ENCODE measurements at regions not wholly inside any gene's neighbourhood (a gene's known extent, or its start where the extent isn't known, plus 50 kb on each side); places are given as distances from the start of the nearest gene placed in this dataset.

DNA sequence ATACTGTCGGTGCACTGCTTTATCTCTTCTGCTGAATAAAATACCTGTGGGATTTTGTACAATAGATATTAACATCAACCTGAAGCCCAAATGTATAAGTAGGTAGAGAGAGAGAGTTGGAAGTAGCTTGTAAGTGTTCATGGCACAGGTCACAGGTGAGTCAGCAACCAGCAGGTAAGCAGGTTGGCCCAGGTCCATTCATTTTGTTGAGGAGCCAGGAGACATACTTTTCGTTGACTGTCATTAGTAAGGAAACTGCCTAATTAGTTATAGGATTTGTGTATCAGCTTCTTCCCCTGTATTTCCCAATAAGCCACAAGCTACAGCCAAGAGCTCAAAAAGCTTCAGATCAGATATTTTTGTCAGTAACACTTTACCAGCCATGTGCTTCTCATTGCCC is 650.8 kb downstream of the IRX1 start:
- TF ChIP-seq, protein P1, sequence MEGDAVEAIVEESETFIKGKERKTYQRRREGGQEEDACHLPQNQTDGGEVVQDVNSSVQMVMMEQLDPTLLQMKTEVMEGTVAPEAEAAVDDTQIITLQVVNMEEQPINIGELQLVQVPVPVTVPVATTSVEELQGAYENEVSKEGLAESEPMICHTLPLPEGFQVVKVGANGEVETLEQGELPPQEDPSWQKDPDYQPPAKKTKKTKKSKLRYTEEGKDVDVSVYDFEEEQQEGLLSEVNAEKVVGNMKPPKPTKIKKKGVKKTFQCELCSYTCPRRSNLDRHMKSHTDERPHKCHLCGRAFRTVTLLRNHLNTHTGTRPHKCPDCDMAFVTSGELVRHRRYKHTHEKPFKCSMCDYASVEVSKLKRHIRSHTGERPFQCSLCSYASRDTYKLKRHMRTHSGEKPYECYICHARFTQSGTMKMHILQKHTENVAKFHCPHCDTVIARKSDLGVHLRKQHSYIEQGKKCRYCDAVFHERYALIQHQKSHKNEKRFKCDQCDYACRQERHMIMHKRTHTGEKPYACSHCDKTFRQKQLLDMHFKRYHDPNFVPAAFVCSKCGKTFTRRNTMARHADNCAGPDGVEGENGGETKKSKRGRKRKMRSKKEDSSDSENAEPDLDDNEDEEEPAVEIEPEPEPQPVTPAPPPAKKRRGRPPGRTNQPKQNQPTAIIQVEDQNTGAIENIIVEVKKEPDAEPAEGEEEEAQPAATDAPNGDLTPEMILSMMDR (IDR thresholded peaks at IDR 0.05; ENCODE audit: partially characterized antibody, unreplicated experiment): no peak
- DNase-seq: no peak
- H3K4me3 Mint-ChIP-seq (ENCODE audit: unreplicated experiment): no peak overlapping the region
- H3K27me3 Mint-ChIP-seq (ENCODE audit: unreplicated experiment): no peaks in the 10 kb centered on the region
- H3K27ac Mint-ChIP-seq (ENCODE audit: unreplicated experiment): no peak overlapping the region
- H3K9me3 Mint-ChIP-seq (ENCODE audit: unreplicated experiment): peaks cover 2% of the 10 kb centered on the region
- H3K4me1 Mint-ChIP-seq (ENCODE audit: low read depth, unreplicated experiment): no peaks in the 10 kb centered on the region
- peaks cover under 1% of the 10 kb centered on the region for H3K36me3 Mint-ChIP-seq (ENCODE audit: unreplicated experiment)

DNA sequence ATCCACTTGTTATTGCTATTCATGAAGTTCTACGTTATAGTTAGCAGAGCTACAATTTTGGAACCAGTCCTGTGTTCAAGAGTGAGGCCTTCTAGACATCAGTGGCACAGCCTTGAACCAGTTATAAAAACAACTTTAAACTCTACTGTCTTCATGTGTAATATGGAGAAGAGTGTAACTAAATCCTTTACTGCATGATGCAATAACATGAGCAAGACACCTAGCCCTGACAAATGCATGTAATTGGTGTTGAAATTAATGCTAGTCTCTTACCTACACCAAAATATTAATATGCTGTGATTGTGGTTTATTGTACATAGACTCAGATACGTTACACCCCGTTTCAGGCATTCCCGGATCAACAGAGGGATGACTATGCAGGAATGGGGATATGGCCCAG is 654.6 kb downstream of the IRX1 start:
- H3K4me3 Mint-ChIP-seq (ENCODE audit: unreplicated experiment): no peak overlapping the region
- no peaks in the 10 kb centered on the region for H3K4me1 Mint-ChIP-seq (ENCODE audit: low read depth, unreplicated experiment)
- DNase-seq: no peak
- H3K36me3 Mint-ChIP-seq (ENCODE audit: unreplicated experiment): peaks cover 3% of the 10 kb centered on the region
- H3K27ac Mint-ChIP-seq (ENCODE audit: unreplicated experiment): no peak overlapping the region
- no peaks in the 10 kb centered on the region for H3K27me3 Mint-ChIP-seq (ENCODE audit: unreplicated experiment)
- TF ChIP-seq, protein P1 (IDR thresholded peaks at IDR 0.05; ENCODE audit: partially characterized antibody, unreplicated experiment): no peak
- H3K9me3 Mint-ChIP-seq (ENCODE audit: unreplicated experiment): no peaks in the 10 kb centered on the region

DNA sequence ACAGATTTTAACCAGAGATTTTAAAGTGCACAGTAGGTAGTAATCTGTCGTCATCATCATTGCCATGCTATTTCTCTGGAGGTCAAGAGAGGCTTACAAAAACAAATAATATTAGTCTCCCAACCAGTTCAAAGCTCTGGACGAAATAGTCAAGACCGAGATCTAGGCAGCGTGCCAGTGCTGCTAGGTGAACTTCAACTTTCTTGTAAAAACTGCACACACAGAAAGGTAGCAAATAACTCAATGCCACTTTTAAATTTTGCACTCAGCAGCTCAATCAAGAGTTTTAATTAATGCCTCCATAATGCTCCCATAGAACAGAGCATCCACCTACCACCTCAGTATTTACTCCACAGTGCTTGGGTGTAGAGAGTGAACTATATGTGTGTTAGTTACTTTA is 656.8 kb downstream of the IRX1 start:
- Mint-ChIP-seq H3K9me3 (ENCODE audit: unreplicated experiment) (no peaks in the 10 kb centered on the region), H3K27ac (ENCODE audit: unreplicated experiment) (no peak overlapping the region), H3K4me3 (ENCODE audit: unreplicated experiment) (no peak overlapping the region), H3K4me1 (ENCODE audit: low read depth, unreplicated experiment) (no peaks in the 10 kb centered on the region), H3K27me3 (ENCODE audit: unreplicated experiment) (no peaks in the 10 kb centered on the region), H3K36me3 (ENCODE audit: unreplicated experiment) (peaks cover 3% of the 10 kb centered on the region)
- TF ChIP-seq, protein P1 (IDR thresholded peaks at IDR 0.05; ENCODE audit: partially characterized antibody, unreplicated experiment): no peak
- no peak for DNase-seq

DNA sequence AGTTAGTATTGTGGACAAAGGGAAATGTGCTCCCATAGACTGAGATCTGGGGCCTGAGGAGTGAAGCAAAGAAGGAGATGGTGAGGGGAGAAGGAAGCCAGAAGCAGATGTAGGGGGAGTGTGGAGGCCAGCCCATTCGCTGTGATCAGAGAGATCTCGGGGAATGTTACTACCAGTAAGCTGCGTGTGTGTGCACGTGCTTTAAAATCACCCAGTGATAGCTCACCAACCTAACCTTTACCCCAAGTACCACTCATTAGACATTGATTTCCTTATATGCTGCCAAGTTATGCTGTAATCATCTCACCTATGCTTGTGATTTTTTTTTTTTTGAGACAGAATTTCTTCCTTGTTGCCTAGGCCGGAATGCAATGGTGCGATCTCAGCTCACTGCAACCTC is 659.1 kb downstream of the IRX1 start:
- H3K27me3 Mint-ChIP-seq (ENCODE audit: unreplicated experiment): peaks cover 3% of the 10 kb centered on the region
- no peaks in the 10 kb centered on the region for H3K4me1 Mint-ChIP-seq (ENCODE audit: low read depth, unreplicated experiment)
- H3K36me3 Mint-ChIP-seq (ENCODE audit: unreplicated experiment): peaks cover 3% of the 10 kb centered on the region
- no peak overlapping the region for H3K4me3 Mint-ChIP-seq (ENCODE audit: unreplicated experiment)
- H3K27ac Mint-ChIP-seq (ENCODE audit: unreplicated experiment): no peak overlapping the region
- TF ChIP-seq, protein P1 (IDR thresholded peaks at IDR 0.05; ENCODE audit: partially characterized antibody, unreplicated experiment): no peak
- DNase-seq: no peak
- H3K9me3 Mint-ChIP-seq (ENCODE audit: unreplicated experiment): peaks cover 1% of the 10 kb centered on the region

DNA sequence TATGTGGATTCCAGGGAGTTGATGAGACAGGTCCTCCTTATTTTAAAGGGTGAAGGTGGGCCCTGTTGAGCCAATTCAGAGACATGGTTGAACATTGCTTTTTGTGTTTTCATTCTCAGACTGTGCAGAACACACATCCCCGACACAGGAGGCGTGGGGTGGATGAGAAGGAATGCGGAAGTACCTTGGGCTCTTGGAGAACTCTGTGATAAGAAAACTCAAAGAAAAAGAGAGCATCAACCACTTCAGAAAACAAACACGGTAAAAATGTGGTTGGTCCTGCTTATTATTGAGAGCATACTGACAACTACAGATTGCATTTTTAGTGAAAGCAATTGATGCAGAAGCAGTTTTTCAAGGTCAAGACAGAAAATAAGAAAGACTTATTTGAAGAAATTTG is 659.8 kb downstream of the IRX1 start:
- H3K9me3 Mint-ChIP-seq (ENCODE audit: unreplicated experiment): peaks cover 1% of the 10 kb centered on the region
- DNase-seq: no peak
- TF ChIP-seq, protein P1 (IDR thresholded peaks at IDR 0.05; ENCODE audit: partially characterized antibody, unreplicated experiment): no peak
- H3K4me1 Mint-ChIP-seq (ENCODE audit: low read depth, unreplicated experiment): no peaks in the 10 kb centered on the region
- peaks cover 3% of the 10 kb centered on the region for H3K27me3 Mint-ChIP-seq (ENCODE audit: unreplicated experiment)
- H3K27ac Mint-ChIP-seq (ENCODE audit: unreplicated experiment): no peak overlapping the region
- H3K4me3 Mint-ChIP-seq (ENCODE audit: unreplicated experiment): no peak overlapping the region
- H3K36me3 Mint-ChIP-seq (ENCODE audit: unreplicated experiment): peaks cover 3% of the 10 kb centered on the region

Measured in glutamatergic neuron (in vitro differentiated cells).